Fibroblast of skin of right biceps (primary cell): ENCODE measurements at regions not wholly inside any gene's neighbourhood (a gene's known extent, or its start where the extent isn't known, plus 50 kb on each side); places are given as distances from the start of the nearest gene placed in this dataset.
"Not testable (repeated sequence)": the region's sequence is repeated elsewhere in the genome, so short reads cannot be mapped to it uniquely, and the experiment has no call there.

Source experiments
- DNase-seq: peaks from one replicate; pipeline ENCODE4 v3.0.0-alpha.2; 2013

- not testable (repeated sequence) for DNase-seq
Measured at GRCh38 chr16:18263046-18263445, 73.5 kb downstream of the NPIPA8 start.

GRCh38 chr16:18261848-18262247 lies 74.7 kb downstream of the NPIPA8 start:
- DNase-seq, result not testable (repeated sequence)

- DNase-seq, result not testable (repeated sequence)
Measured at GRCh38 chr16:18259496-18260176, 76.9 kb downstream of the NPIPA8 start.

- not testable (repeated sequence) for DNase-seq
Measured at GRCh38 chr16:18252943-18253342, 83.6 kb downstream of the NPIPA8 start.

GRCh38 chr16:18230505-18230904 lies 106.0 kb downstream of the NPIPA8 start:
- DNase-seq, result not testable (repeated sequence)

- not testable (repeated sequence) for DNase-seq
Measured at GRCh38 chr16:18222054-18223009, 114.2 kb downstream of the NPIPA8 start.

- DNase-seq, result not testable (repeated sequence)
Measured at GRCh38 chr16:18217741-18218140, 118.8 kb downstream of the NPIPA8 start.

- DNase-seq, result not testable (repeated sequence)
Measured at GRCh38 chr16:18216814-18217213, 119.7 kb downstream of the NPIPA8 start.

- DNase-seq, result not testable (repeated sequence)
Measured at GRCh38 chr16:18213810-18214209, 122.7 kb downstream of the NPIPA8 start.

GRCh38 chr16:18211505-18211904 lies 125.0 kb downstream of the NPIPA8 start:
- not testable (repeated sequence) for DNase-seq

GRCh38 chr16:18204786-18205185 lies 131.8 kb downstream of the NPIPA8 start:
- not testable (repeated sequence) for DNase-seq

- DNase-seq, result not testable (repeated sequence)
Measured at GRCh38 chr16:18204309-18204708, 132.2 kb downstream of the NPIPA8 start.

GRCh38 chr16:18201511-18201910 lies 135.0 kb downstream of the NPIPA8 start:
- DNase-seq, result not testable (repeated sequence)

- DNase-seq, result not testable (repeated sequence)
Measured at GRCh38 chr16:18192389-18192788, 144.1 kb downstream of the NPIPA8 start.

GRCh38 chr16:18190179-18190578 lies 146.4 kb downstream of the NPIPA8 start:
- not testable (repeated sequence) for DNase-seq

GRCh38 chr16:18184755-18185154 lies 151.8 kb downstream of the NPIPA8 start:
- DNase-seq, result not testable (repeated sequence)

- DNase-seq, result not testable (repeated sequence)
Measured at GRCh38 chr16:18181028-18181427, 155.5 kb downstream of the NPIPA8 start.

GRCh38 chr16:18173945-18174497 lies 162.5 kb downstream of the NPIPA8 start:
- not testable (repeated sequence) for DNase-seq

- DNase-seq, result not testable (repeated sequence)
Measured at GRCh38 chr16:18162293-18162692, 174.2 kb downstream of the NPIPA8 start.

- DNase-seq, result not testable (repeated sequence)
Measured at GRCh38 chr16:18161224-18161623, 175.3 kb downstream of the NPIPA8 start.

GRCh38 chr16:18159185-18159584 lies 177.4 kb downstream of the NPIPA8 start:
- not testable (repeated sequence) for DNase-seq

- DNase-seq, result not testable (repeated sequence)
Measured at GRCh38 chr16:18157854-18158253, 178.7 kb downstream of the NPIPA8 start.

GRCh38 chr16:18152832-18153231 lies 183.7 kb downstream of the NPIPA8 start:
- DNase-seq, result not testable (repeated sequence)
